Right renal cortex interstitium (tissue), 3 donors: ENCODE measurements at regions not wholly inside any gene's neighbourhood (a gene's known extent, or its start where the extent isn't known, plus 50 kb on each side); places are given as distances from the start of the nearest gene placed in this dataset.
"Not testable (repeated sequence)": the region's sequence is repeated elsewhere in the genome, so short reads cannot be mapped to it uniquely, and the experiment has no call there.

Experiments
- DNase-seq, 3 donors: peaks; one replicate each; pipeline ENCODE4 v3.0.0-alpha.2; 2013; ENCODE audit warnings: low read depth in 3 of 3, low spot score in 2 of 3

DNA sequence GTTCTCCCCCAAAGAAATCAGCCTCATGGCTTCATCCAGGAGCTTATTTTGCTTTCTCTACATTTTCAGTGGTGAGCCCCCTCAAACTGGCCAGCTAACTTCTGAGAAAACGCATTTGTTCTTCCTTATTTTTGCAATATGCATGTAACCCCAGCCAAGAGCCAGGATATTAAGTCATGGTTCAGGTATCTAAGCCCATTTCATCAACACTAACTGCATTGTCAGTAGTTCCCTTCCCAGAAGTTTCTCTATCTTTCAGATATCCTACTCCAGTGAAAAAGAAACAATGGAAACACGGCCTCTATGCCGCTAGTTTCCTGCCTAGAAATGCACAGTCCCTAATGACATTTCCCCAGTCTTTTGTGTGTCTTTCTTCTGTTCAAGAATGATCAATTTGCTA is 102.8 kb upstream of the RASSF8 start:
- no peak for DNase-seq

DNA sequence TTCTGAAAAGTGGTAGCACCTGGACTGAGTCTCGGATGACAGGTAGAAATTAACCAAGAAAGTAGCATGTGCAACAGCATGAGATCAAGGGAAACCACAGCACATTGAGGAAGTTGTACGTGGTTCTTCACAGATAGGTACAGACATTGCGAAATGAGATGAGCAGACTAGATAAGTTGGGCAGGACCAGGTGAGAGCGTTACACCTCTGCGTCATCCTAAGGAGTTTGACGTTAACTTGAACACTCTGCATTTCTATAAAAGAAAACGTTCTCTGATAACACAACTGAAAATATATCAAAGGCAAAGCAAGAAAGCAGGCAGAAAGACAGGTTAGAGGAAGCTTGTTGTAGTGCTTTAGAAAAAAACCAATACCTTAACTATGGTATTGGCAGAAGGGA is 98.5 kb upstream of the RASSF8 start:
- no peak for DNase-seq

DNA sequence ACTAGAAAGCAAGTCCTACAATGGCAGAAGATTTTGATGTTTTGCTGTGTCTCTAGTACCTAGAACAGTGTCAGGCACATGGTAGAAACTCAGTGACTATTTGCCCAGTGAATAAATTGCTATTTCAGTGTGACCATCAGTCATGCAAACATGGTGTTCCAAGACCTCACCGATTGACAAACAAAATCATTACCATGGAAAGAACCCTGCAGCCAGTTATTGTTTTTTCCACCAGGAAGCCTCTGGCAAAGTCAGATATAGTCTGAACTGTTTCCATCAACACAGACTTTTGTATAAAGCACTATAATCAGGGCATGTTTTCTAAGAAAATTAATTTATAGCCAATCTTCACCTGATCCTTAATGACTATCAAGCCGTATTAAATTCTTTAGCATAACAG is 97.3 kb upstream of the RASSF8 start:
- DNase-seq, result no peak

DNA sequence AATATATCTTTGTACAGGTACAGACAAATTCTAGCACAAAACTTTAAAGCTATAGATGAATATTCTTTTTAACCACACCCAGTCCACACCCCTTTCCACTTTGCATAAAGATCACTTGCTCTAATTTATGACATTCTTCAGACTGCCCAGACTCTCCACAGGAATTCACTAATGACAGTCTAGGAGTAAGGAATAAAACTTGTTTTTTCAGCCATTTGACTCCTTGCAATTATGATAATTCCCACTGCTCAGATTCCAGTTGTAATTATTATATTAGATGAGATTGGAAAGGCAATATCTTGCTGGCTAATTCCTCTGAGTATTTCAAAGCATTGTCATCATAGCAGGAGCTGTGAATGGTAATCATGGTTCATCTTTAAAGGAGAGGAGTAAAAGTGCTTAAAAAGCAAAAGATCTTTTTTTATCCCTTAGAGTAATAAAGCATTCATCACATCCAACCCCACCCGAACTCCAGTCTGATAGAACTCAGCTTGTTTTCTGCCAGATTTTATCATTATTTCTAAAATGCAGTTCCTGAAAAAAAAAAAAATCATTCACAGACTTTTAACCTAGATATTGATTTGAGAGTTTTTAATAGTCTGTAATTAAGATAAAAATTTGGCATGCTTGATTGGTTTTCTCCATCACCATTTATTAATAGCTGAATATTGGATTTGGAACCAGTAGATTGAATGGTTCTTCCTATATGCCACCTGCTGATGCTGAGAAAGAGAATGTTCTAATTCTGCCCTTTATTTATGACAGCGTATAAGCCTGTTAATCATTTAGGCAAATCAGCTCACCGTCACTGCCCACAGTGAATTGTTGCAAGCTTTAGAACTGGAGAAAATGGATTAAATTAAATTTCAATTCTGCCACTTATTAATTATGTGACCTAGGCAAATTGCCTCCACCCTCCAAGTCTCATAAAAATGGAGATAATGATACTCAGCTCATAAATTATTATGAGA is 93.9 kb upstream of the RASSF8 start:
- no peak for DNase-seq

DNA sequence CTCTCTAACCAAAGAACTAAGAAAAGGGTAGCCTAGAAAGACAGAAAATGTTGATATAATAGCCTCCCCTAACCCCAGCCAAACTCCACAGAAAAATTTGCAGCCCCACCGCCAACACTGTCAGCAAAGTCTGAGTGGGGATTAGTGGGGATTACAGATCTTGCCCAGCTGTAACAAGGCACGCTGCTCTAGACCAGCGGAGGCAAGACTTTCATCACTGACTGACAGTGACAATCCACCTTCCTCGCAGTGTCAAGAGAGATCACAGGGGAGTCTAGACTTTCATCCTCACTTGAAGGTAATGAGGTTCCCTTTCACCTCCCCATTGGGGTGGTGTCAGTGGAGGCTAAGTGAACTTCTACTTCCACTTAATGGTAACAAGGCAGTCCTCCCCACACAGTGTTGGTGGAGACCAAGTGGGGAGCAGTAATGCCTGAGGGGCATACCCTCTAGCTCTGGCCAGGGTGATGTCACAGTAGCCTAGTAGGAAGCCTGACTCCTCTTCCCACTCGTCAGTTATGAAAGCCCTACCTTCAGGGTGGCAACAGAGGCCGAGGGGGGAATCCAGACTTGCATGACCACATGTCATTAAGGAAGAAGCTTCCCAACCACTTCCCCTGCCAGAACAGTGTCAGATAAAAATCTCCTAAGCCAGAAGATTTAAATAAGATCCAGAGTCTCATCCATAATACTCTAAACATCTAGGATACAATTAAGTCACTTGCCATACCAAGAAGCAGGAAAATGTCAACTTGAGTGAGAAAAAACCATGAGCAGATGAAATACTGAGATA is 91.7 kb upstream of the RASSF8 start:
- no peak for DNase-seq

DNA sequence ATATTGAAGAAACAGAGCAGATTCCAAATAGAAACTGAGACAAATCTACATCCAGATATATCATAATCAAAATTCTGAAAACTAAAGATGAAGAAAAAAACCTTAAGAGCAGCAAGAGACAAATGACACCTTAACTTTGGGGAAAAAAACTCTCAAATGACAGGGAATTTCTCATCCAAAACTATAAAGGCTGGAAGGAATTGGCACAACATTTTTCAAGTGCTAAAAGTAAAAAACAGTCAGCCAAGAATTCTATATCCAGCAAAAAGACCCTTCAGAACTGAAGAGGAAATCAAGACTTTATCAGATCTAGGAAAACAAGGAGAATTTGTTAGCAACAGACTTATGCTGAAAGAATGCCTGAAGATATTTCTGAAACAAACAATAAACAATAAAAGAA is 90.3 kb upstream of the RASSF8 start:
- no peak for DNase-seq

DNA sequence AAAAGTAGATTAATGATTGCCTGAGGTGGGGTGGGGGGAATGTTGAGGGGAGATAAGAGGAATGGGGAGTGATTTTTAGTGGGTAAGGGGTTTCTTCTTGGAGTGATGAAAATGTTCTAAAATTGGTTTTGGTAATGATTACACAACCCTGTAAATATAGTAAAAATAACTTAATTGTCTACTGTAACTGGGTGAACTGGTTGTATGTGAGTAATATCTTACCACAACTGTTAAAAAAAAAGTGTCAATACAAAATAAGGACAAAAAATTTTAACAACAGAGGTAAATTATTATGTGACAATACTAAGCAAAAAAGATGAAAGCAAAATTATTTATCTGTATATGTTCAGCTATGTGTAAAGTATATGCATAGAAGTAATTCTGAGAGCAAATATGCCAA is 86.3 kb upstream of the RASSF8 start:
- DNase-seq, result no peak

DNA sequence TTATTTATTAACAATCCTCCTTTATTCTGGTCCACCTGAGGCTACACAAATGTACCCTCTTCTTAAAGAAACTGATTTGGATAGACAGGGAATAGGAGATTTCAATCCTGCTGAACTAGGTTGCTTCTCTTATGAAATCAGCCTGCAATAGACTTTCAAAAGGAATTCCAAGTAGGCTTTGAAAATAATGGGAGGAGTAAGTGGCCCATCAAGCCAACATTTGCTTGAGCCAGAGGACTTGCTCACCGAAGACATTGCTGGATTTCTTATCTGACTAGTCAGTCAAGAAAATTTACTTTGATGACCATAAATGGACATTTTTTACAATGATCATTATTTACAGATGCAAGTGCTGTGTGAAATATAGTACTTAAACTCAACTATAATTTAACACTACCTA is 82.8 kb upstream of the RASSF8 start:
- no peak for DNase-seq

DNA sequence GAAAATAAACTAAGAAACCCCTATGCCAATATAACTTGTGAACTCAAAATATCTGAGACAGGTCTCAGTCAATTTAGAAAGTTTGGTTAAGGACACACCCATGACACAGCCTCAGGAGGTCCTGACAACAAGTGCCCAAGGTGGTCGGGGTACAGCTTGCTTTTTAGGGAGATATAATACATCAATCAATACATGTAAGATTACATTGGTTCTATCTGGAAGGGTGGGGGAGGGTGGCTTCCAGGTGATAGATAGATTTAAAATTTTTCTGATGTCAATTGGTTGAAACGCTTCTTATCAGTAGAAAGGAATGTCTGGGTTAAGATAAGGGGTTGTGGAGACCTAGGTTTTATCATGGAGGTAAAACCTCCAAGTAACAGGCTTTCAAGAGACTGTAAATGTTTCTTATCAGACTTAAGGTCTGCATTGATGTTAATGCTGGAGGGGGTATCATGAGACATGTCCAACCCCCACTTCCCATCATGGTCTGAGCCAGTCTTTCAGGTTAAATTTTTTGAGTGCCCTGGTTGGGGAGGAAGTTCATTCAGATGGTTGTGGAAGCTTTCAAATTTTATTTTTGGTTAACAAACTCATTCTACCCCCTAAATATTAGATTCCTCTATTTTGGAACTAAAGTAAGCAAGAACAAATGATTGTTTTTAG is 82.0 kb upstream of the RASSF8 start:
- DNase-seq, result no peak

DNA sequence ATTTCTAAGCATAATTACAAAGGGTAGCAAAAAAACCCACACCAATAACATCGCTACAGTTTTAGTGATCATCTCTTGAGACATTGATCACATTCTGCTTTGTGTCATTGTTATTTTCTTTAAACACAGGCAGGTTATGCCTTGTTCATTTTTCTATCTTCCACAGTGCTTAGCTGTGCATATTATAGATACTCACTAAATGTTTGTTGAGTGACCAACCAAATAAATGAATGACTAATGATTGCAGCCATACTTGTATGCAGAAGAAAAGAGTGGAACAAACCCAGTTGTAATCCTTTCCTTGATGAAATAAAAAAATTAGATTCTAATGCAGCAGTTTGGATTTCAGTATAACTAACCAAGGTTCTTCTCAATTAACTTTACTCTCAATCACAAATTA is 81.0 kb upstream of the RASSF8 start:
- DNase-seq, result no peak

DNA sequence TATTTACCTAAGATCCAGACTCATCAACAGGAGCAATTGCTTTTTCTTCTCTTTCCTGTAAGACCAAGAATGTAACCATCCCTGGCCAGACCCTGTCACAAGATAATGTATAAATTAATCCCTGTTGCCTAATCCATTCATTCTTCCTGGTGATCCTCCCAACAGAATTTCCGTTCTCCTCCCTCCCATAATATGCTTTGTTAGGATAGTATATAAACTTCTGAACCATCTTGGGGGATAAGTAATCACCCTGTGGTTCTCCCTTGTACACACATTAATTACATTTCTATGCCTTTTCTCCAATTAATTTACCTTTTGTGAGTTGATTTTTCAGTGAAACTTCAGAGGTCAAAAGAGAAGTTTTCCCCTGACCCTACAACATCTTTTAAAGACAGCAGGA is 76.2 kb upstream of the RASSF8 start:
- DNase-seq, result no peak

DNA sequence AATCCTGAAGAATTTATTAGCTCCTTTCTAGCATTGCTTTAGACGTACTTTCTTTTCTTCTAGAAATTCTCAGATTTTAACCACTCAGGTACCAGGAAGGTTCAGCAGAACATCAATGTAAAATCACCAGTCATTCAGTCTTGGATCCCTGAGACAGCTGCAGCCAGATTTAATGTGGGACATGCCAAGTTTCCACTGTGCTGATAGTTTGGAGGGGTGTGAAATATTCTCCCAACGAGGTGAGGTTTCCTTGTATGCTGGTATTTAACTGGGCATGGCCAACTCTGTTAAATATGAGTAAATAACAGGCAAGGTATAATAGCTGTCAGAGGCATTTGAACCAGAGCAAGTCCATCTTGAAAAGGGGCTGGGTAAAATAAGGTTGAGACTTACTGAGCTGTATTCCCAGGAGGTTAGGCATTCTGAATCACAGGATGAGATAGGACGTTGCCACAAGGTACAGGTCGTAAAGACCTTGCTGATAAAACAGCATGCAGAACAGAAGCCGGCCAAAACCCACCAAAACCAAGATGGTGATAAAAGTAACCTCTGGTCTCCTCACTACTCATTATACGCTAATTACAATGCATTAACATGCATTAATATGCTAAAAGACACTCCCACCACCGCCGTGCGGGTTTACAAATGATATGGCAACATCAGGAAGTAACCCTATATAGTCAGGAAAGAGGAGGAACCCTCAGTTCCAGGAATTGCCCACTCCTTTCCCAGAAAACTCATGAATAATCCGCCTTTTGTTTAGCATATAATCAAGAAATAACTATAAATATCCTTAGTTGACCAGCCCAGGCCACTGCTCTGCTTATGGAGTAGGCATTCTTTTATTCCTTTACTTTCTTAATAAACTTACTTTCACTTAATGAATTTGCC is 75.2 kb upstream of the RASSF8 start:
- no peak for DNase-seq

DNA sequence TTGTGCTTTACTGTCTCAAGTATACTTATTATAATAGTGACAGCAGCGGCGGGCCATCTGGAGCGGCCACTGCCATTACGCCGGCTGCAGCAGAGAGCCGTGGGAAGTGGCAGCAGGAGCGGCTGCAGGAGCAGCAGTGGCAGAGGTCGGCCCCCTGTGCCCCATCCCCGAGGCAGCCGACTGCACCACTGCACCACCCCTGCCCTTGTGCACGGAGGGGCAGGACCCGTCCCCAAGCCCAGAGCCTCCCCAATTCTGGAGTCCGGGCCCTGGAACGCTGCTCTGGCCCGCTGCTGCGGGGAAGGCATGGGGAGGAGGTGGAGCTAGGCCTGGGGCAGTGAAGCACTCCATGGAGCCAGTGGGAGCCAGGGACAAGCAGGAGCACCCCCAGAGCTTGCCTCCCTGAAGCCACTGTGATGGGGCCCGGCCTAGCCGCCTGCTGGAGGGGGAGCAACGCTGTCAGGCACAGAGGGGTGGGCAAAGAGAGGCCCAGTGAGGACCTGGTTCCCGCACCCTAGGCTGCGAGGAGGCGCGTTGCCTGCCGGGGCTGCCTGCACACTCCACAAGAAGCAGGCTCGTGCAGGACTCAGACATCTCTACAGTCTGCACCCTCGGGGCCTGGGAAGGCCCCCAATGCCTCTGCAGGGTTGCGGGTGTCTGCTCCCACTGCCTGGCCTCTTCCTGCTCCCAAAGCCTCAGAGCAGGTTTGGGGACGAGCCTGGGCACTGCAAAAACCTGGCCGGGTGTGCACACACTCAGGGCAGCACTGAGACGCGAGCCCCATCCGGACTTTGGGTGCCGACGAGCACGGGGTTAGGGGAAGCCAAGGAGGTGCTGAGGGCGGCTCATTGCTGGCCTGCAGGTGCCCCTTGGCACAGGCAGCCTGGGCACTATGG is 74.2 kb upstream of the RASSF8 start:
- DNase-seq, result no peak

DNA sequence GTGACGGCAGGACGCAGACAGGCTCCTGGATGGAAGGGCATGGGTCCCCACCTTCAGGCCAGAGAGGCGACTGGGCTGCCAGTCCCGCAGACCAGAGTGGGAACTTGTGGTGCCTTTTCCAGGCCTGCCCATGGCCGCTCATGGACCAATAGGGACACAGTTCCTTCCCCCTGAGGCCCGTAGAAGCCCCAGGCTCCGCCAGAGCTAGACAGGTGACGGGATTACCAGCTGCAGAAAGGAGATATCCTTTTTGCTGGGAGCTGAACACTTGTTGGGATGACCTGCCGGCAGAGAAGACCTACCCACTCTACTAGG is 73.6 kb upstream of the RASSF8 start:
- no peak for DNase-seq

DNA sequence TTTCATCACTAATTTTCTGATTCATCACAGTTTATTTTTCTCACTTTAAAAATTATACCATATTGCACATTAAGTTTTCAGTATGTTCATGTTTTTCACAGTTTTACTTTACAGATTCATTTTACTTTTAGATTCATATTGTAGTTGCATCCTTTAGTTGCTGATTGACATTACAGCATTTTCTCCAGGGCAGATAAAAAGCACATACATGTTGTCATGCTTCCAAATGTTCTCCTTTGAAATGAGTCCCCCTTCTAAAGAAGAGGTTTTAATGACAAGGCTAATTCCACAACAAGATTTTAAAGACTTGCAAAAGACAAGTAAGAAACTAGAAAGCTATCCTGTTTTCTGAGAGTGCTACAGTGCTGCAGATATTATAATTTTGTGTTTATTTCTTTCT is 72.1 kb upstream of the RASSF8 start:
- no peak for DNase-seq

DNA sequence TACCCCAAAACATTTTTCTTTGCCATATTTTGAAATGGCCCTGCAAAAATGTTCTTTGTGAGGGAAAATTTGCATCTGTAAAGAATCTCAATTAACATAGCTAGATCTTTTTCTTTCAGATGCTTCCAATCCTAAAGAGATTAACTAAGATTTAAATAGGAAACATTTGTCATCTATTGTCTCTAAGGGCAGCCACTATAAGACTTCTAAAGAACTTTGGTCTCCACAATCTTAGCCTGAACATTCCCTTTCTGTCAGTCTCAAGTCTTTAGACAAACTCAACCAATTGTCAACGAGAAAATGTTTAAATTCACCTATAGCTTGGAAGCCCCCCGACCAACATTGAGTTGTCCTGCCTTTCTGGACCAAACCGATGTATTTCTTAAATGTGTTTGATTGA is 71.1 kb upstream of the RASSF8 start:
- no peak for DNase-seq

DNA sequence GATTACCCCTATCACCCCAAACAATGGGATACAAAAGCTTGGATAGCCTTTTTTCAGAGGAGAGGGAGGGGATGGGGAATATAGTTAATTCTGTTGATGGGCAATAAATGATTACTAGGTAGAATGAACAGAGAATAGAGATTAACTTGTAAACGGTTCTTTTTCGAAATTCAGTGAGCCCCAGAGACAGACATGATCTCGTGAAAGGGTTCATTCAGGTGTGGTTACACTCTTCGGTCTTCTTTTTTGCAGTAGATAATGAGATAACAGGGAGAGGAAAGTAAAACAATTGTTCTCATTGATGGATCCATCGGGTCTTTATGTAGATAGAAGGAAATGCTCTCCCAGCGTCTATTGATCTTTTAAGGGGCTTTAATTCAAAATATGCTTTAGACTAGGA is 69.3 kb upstream of the RASSF8 start:
- DNase-seq, result no peak

DNA sequence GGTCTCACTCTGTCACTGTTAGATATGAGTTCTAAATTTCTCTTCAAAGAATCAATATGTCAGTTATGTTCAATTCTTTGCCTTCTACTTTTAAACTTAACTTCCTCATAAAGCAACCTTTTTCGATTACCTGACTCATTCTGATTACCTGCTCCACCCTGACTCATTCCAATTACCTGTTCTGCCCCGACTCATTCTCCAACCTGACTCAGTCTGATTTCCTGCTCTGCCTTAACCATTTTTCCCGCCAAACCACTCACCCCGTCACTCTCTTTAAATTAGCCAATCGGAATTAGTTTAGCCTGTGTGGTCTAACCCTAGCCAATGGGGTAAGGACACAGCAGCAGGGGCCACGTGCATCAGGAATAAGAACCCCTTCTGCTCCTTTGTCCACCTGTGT is 67.4 kb upstream of the RASSF8 start:
- DNase-seq, result not testable (repeated sequence)

DNA sequence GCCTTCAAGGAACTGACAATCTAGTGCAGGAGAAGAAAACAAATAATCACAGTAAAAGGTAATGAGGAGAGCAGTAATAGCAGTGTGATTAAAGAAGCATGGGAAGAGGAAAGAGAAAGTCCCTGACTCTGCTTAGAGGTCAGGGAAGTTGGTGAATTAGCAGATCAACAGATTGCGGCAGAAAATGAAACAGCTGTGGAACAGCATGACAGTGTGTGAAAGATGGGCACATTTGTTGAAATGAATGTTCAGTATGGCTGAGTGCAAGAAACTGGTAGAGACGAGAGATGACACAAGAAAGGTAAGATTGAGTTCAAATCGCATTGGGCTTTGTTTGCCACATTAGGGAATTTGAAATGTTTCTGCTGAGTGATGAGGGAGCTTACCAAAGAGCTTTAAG is 63.7 kb upstream of the RASSF8 start:
- DNase-seq, result no peak

DNA sequence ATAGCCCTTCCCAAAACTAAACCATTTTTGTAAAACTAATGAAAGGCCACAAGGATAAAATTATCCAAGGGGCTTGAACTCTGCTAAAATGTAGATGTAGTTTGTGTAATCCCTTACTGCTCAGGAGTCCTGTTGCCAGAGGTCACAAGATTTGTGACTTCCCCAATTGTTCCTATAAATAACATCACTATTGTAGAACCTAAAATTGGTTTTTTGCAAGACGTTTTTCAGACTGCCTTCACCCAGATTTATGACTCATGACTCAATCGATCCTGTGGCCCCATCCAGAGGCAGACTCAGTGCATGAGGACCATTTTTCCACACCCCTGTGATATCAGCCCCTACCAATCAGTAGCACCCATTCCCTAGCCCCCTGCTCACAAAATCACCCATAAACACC is 61.5 kb upstream of the RASSF8 start:
- DNase-seq, result no peak
